Skin epidermis (tissue), 12 donors: ENCODE measurements at regions not wholly inside any gene's neighbourhood (a gene's known extent, or its start where the extent isn't known, plus 50 kb on each side); places are given as distances from the start of the nearest gene placed in this dataset.

ENCODE experiments used
- H3K27ac ChIP-seq, 21 experiments: fragments of 200-600 bp; sonication (generic) in 11 of 21; one replicate each; pipeline ENCODE4 v1.5.0; 2020; ENCODE audit warnings: mild to moderate bottlenecking in 3 of 21, inconsistent platforms in 2 of 21, moderate library complexity in 2 of 21
- H3K4me3 ChIP-seq, 7 experiments: fragments of 200-600 bp; sonication (generic) in 2 of 7; one replicate each; pipeline ENCODE4 v1.5.0; 2020; ENCODE audit warnings: inconsistent platforms in 2 of 7, mild to moderate bottlenecking in 2 of 7, moderate library complexity in 1 of 7

GRCh38 chr4:37742149-37742548 is 56.0 kb upstream of the RELL1 start:
- Histone ChIP-seq H3K4me3 (no peak overlapping the region), H3K27ac (no peak overlapping the region)

GRCh38 chr4:37741564-37741963 is 55.4 kb upstream of the RELL1 start:
- H3K4me3 ChIP-seq = no peak overlapping the region

GRCh38 chr4:37740546-37740945 is 54.4 kb upstream of the RELL1 start:
- H3K27ac ChIP-seq = no peak overlapping the region
- no peak overlapping the region for H3K4me3 ChIP-seq

More at GRCh38 chr4:37741564-37741963, 55.4 kb upstream of the RELL1 start:
- no peak overlapping the region for H3K27ac ChIP-seq

GRCh38 chr4:37737466-37737865 is 51.3 kb upstream of the RELL1 start:
- H3K27ac ChIP-seq = no peak overlapping the region
- H3K4me3 ChIP-seq = no peak overlapping the region
